HG03135 (cell line): ENCODE measurements at regions not wholly inside any gene's neighbourhood (a gene's known extent, or its start where the extent isn't known, plus 50 kb on each side); places are given as distances from the start of the nearest gene placed in this dataset.

Experiments
- ATAC-seq: cut with Tn5 transposase; IDR thresholded peaks from one replicate; pipeline ENCODE4 v1.9.1; 2021; ENCODE audit warnings: mild to moderate bottlenecking, moderate library complexity; ENCODE audit not compliant: unreplicated experiment

GRCh38 chr13:21316376-21316775, 139.9 kb downstream of the MRPL57 start:
- ATAC-seq: no peak

GRCh38 chr13:21318891-21319532, 140.1 kb downstream of the ZDHHC20 start:
- ATAC-seq: no peak

- no peak for ATAC-seq
Measured at GRCh38 chr13:21319869-21320641, 139.0 kb downstream of the ZDHHC20 start.

- ATAC-seq: no peak
Measured at GRCh38 chr13:21320642-21321034, 138.5 kb downstream of the ZDHHC20 start.

GRCh38 chr13:21321269-21321668, 137.8 kb downstream of the ZDHHC20 start:
- no peak for ATAC-seq

GRCh38 chr13:21322327-21322965, 136.7 kb downstream of the ZDHHC20 start:
- ATAC-seq: no peak
